H1 (cell line): ENCODE measurements at regions not wholly inside any gene's neighbourhood (a gene's known extent, or its start where the extent isn't known, plus 50 kb on each side); places are given as distances from the start of the nearest gene placed in this dataset.

ENCODE experiments used
- CTCF ChIA-PET: fragments of 300-600 bp; sonication (Branson Sonifier 250); formaldehyde crosslinking; loops from one replicate; lab custom pipeline; 2021; ENCODE audit not compliant: partially characterized antibody; lab: Charles Lee
- POLR2A ChIA-PET: fragments of 300-600 bp; sonication (Branson Sonifier 250); formaldehyde crosslinking; loops from one replicate; lab custom pipeline; 2021; ENCODE audit warnings: inconsistent platforms; ENCODE audit not compliant: partially characterized antibody; lab: Charles Lee
- DNase-seq, 2 experiments: peaks; one replicate each; pipeline versions ENCODE4 v3.0.0 to v3.0.0-alpha.2; 2010 to 2022; ENCODE audit warnings: low spot score in 2 of 2, low read depth in 1 of 2, mixed read lengths in 1 of 2
- FAIRE-seq: peaks from 2 replicates; lab custom pipeline; 2011; peaks lifted over from hg19 to GRCh38; lab: Jason Lieb, UNC
- H2AFZ ChIP-seq: 2 replicates; pipeline ENCODE4 v1.8.1; 2012; ENCODE audit warnings: low read length, inconsistent platforms
- H2AK5ac ChIP-seq: 2 replicates; pipeline ENCODE4 v1.6.1; 2013; ENCODE audit warnings: low read depth, low read length
- H2BK120ac ChIP-seq: replicated peaks from 2 replicates; pipeline ENCODE3; 2013; ENCODE audit warnings: low read depth, low read length, inconsistent platforms
- H2BK12ac ChIP-seq: 2 replicates; pipeline ENCODE4 v1.6.1; 2013; ENCODE audit warnings: low read depth, low read length
- H2BK15ac ChIP-seq: 2 replicates; pipeline ENCODE4 v1.6.1; 2013; ENCODE audit warnings: low read length
- H2BK20ac ChIP-seq: 2 replicates; pipeline ENCODE4 v1.6.1; 2013; ENCODE audit warnings: low read length
- H2BK5ac ChIP-seq: 2 replicates; pipeline ENCODE4 v1.6.1; 2013; ENCODE audit warnings: low read depth, low read length
- H3K14ac ChIP-seq: 2 replicates; pipeline ENCODE4 v1.6.1; 2013; ENCODE audit warnings: inconsistent platforms; ENCODE audit not compliant: insufficient read length
- H3K18ac ChIP-seq: 2 replicates; pipeline ENCODE4 v1.6.1; 2013; ENCODE audit warnings: low read length; ENCODE audit errors: extremely low read depth
- H3K23ac ChIP-seq: 2 replicates; pipeline ENCODE4 v1.6.1; 2013; ENCODE audit warnings: inconsistent platforms; ENCODE audit not compliant: insufficient read length
- H3K23me2 ChIP-seq: 2 replicates; pipeline ENCODE4 v1.6.1; 2013; ENCODE audit warnings: low read depth, low read length
- H3K27ac ChIP-seq: 2 replicates; pipeline ENCODE4 v1.6.1; 2011; ENCODE audit warnings: low read depth, low read length, inconsistent platforms
- H3K27me3 ChIP-seq, 4 experiments: replicated peaks in 1 of 4; 1 replicate in 1 of 4; 2 replicates in 3 of 4; pipeline versions ENCODE4 v1.6.1 to v1.8.1; 2011 to 2013; ENCODE audit warnings: low read length in 3 of 4, mild to moderate bottlenecking in 3 of 4, inconsistent platforms in 2 of 4, mixed read lengths in 2 of 4, moderate library complexity in 1 of 4; ENCODE audit not compliant: control insufficient read depth in 3 of 4, insufficient read depth in 3 of 4; ENCODE audit errors: extremely low read depth in 1 of 4
- H3K36me3 ChIP-seq, 4 experiments: 2 replicates each; pipeline versions ENCODE4 v1.6.1 to v1.8.1; 2011 to 2013; ENCODE audit warnings: mild to moderate bottlenecking in 4 of 4, low read length in 3 of 4, moderate library complexity in 2 of 4, control low read depth in 1 of 4, inconsistent platforms in 1 of 4; ENCODE audit not compliant: insufficient read depth in 4 of 4, control insufficient read depth in 2 of 4
- H3K4ac ChIP-seq: replicated peaks from 2 replicates; pipeline ENCODE3; 2013; ENCODE audit warnings: low read length, low read depth, mixed read lengths, inconsistent platforms; ENCODE audit not compliant: insufficient read length
- H3K4me1 ChIP-seq, 4 experiments: replicated peaks in 1 of 4; 1 replicate in 1 of 4; 2 replicates in 3 of 4; pipeline versions ENCODE4 v1.6.1 to v1.8.1; 2011 to 2013; ENCODE audit warnings: low read length in 3 of 4, inconsistent platforms in 2 of 4, mixed read lengths in 1 of 4; ENCODE audit not compliant: insufficient read depth in 4 of 4, control insufficient read depth in 3 of 4
- H3K4me2 ChIP-seq, 2 experiments: 2 replicates each; pipeline versions ENCODE4 v1.6.1 to v1.8.1; 2011 to 2013; ENCODE audit warnings: low read depth in 2 of 2, low read length in 2 of 2, control low read depth in 1 of 2, inconsistent platforms in 1 of 2, mild to moderate bottlenecking in 1 of 2; ENCODE audit not compliant: insufficient read depth in 1 of 2
- H3K4me3 ChIP-seq, 4 experiments: fragments of 200-600, 300-600 bp in 1 of 4; sonication (generic), shearing (Covaris generic), sonication (Bioruptor Twin) in 1 of 4; 2 replicates each; pipeline versions ENCODE4 v1.5.1 to v1.8.1; 2011 to 2016; ENCODE audit warnings: low read length in 4 of 4, low read depth in 3 of 4, control low read depth in 2 of 4, inconsistent platforms in 2 of 4, mild to moderate bottlenecking in 2 of 4, mixed read lengths in 1 of 4, moderate library complexity in 1 of 4; ENCODE audit not compliant: insufficient read depth in 2 of 4; ENCODE audit errors: extremely low read depth in 1 of 4
- H3K56ac ChIP-seq: replicated peaks from 2 replicates; pipeline ENCODE3; 2013; ENCODE audit warnings: low read depth, mild to moderate bottlenecking, mixed read lengths, low read length, inconsistent platforms; ENCODE audit not compliant: insufficient read length
- H3K79me1 ChIP-seq: 2 replicates; pipeline ENCODE4 v1.6.1; 2013; ENCODE audit warnings: low read depth, low read length, control low read depth
- H3K79me2 ChIP-seq, 2 experiments: 2 replicates each; pipeline versions ENCODE4 v1.6.1 to v1.8.1; 2012 to 2013; ENCODE audit warnings: low read length in 2 of 2, mild to moderate bottlenecking in 2 of 2, inconsistent platforms in 1 of 2; ENCODE audit not compliant: insufficient read depth in 2 of 2, control insufficient read depth in 1 of 2
- H3K9ac ChIP-seq, 4 experiments: replicated peaks in 1 of 4; 1 replicate in 1 of 4; 2 replicates in 3 of 4; pipeline versions ENCODE4 v1.6.1 to v1.8.1; 2011 to 2013; ENCODE audit warnings: low read depth in 3 of 4, low read length in 3 of 4, control low read depth in 2 of 4, mild to moderate bottlenecking in 2 of 4, moderate library complexity in 2 of 4, inconsistent platforms in 1 of 4; ENCODE audit errors: extremely low read depth in 1 of 4
- H3K9me3 ChIP-seq, 2 experiments: 2 replicates each; pipeline versions ENCODE4 v1.6.1 to v1.8.1; 2012 to 2013; ENCODE audit warnings: mild to moderate bottlenecking in 2 of 2, moderate library complexity in 2 of 2, control low read depth in 1 of 2, inconsistent platforms in 1 of 2, low read depth in 1 of 2, low read length in 1 of 2, mixed read lengths in 1 of 2; ENCODE audit not compliant: insufficient read depth in 2 of 2
- H4K20me1 ChIP-seq, 2 experiments: replicated peaks in 1 of 2; 2 replicates each; pipeline versions ENCODE3 to v1.8.1; 2011 to 2013; ENCODE audit warnings: inconsistent platforms in 2 of 2, low read length in 2 of 2, mild to moderate bottlenecking in 1 of 2; ENCODE audit not compliant: insufficient read depth in 2 of 2, control insufficient read depth in 1 of 2
- H4K5ac ChIP-seq: 2 replicates; pipeline ENCODE4 v1.6.1; 2013; ENCODE audit warnings: low read length, low read depth, mixed read lengths, inconsistent platforms; ENCODE audit not compliant: insufficient read length
- H4K8ac ChIP-seq: 2 replicates; pipeline ENCODE4 v1.8.0; 2013; ENCODE audit warnings: mild to moderate bottlenecking, moderate library complexity, low read length, inconsistent platforms; ENCODE audit not compliant: insufficient read depth; ENCODE audit errors: extremely low read depth
- H4K91ac ChIP-seq: replicated peaks from 2 replicates; pipeline ENCODE3; 2013; ENCODE audit warnings: low read length, mixed read lengths, inconsistent platforms; ENCODE audit not compliant: insufficient read length
- RAD21 ChIP-seq, 2 experiments: IDR thresholded peaks in 1 of 2; conservative IDR thresholded peaks in 1 of 2; 2 replicates each; pipeline ENCODE4 v1.6.1; 2011; ENCODE audit warnings: low read depth in 2 of 2, low read length in 2 of 2, improper control_type of control experiment in 1 of 2, inconsistent platforms in 1 of 2, mild to moderate bottlenecking in 1 of 2, moderate library complexity in 1 of 2
- RNF2 ChIP-seq: fragments of 200-900, 300-1000 bp; sonication (generic); IDR thresholded peaks from 2 replicates; pipeline ENCODE4 v1.7.1; 2016; ENCODE audit warnings: borderline replicate concordance, low read depth, mild to moderate bottlenecking, antibody characterized with exemption, low read length; ENCODE audit not compliant: poor library complexity, severe bottlenecking; ENCODE audit errors: missing control alignments
- TAF1 ChIP-seq: IDR thresholded peaks from 2 replicates; pipeline ENCODE4 v1.6.1; 2011; ENCODE audit warnings: mild to moderate bottlenecking, low read depth, low read length
- WGBS, 2 experiments: shearing (Covaris generic) in 1 of 2; methylation state at CpG; one replicate each; pipeline versions ENCODE4 v1.1.6 to v1.1.7; 2013 to 2015; ENCODE audit warnings: low lambda C conversion rate in 2 of 2, mixed read lengths in 2 of 2, inconsistent platforms in 1 of 2, low coverage in 1 of 2, missing lambda C conversion rate in 1 of 2; ENCODE audit not compliant: insufficient replicate concordance in 2 of 2, insufficient coverage in 1 of 2, insufficient read length in 1 of 2; ENCODE audit errors: extremely low coverage in 1 of 2, missing lambda C conversion rate in 1 of 2; 5-methylcytosine and 5-hydroxymethylcytosine counted together

DNA sequence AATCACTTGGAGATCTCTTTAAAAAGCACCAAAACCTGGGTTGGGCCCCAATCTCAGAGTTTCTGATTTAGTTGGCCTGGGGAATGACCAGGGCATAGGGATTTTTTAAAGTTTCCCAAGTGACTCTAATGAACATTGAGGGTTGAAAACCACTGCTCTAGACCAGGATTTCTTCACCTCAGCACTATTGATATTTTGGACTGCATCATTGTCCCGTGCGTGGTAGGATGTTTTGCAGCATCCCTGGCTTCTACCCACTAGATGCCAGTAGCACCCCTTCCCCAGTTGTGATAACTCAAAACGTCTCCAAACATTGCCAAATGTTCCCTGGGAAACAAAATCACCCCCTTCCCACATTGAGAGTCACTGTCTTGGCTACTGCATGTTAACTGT lies 61.8 kb downstream of the ATXN3L start:
- Histone ChIP-seq H3K79me2 (no peaks in the 10 kb centered on the region), H3K9me3 (no peaks in the 10 kb centered on the region), H4K91ac (no peak overlapping the region), H3K14ac (no peak overlapping the region), H3K9ac (no peak overlapping the region), H2BK12ac (no peak overlapping the region), H3K23ac (no peak overlapping the region), H3K27me3 (no peaks in the 10 kb centered on the region), H3K4me3 (no peak overlapping the region), H3K4ac (no peak overlapping the region), H3K4me2 (no peak overlapping the region), H4K8ac (no peak overlapping the region), H3K23me2 (no peaks in the 10 kb centered on the region), H2AFZ (no peak overlapping the region), H2BK15ac (no peak overlapping the region), H3K56ac (no peak overlapping the region), H4K5ac (no peak overlapping the region), H3K4me1 (no peaks in the 10 kb centered on the region), H3K27ac (no peak overlapping the region), H3K18ac (no peak overlapping the region), H2AK5ac (no peak overlapping the region), H3K79me1 (no peaks in the 10 kb centered on the region), H2BK5ac (no peak overlapping the region), H4K20me1 (no peaks in the 10 kb centered on the region), H3K36me3 (no peaks in the 10 kb centered on the region), H2BK20ac (no peak overlapping the region), H2BK120ac (no peak overlapping the region)
- no peak for FAIRE-seq
- CTCF ChIA-PET = no interaction called here
- POLR2A ChIA-PET = no interaction called here
- DNase-seq = no peak
- TF ChIP-seq RAD21 (IDR thresholded peaks at IDR 0.05 in 1 of 2, conservative IDR thresholded peaks at IDR 0.05 in 1 of 2; ENCODE audit: low read depth in 2 of 2, low read length in 2 of 2) = peak in 1 of 2 experiments; percentile 21; a peak in 1 of 4 replicates
- TF ChIP-seq RNF2 = no peak
- no peak for TF ChIP-seq TAF1
- WGBS, 2 experiments = 87% methylated on average over 3 of the region's 3 CpGs; no CpG with 5 or more reads in 1 of the 2 experiments
